ENCODE measurements at regions not wholly inside any gene's neighbourhood (a gene's known extent, or its start where the extent isn't known, plus 50 kb on each side); places are given as distances from the start of the nearest gene placed in this dataset.

DNA sequence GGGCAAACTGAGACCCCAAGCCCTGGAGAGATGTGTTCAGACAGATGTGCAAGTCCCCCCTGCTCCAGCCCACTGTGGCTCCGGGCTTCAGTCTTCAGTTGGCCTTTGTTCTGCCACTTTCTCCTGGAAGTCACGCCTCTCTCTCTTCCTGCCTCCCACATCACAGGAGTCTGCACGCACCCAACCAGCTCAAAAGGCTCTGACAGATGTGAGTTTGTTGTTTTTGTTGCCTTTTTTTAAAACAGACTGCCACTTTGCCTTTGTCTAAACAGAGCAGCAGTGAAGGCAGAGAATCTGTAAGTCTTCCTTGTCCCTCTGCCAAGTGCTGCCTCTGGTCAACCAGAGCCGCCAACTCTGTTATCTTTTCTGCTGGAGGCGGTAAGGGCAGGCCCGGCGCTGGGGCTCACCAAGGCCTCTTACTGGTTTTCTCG, 149.7 kb downstream of the TFAP2C start:
- TF ChIP-seq EP300 (IDR thresholded peaks at IDR 0.05; ENCODE audit: borderline replicate concordance) = no peak
- TF ChIP-seq TAF1 (IDR thresholded peaks at IDR 0.05; ENCODE audit: low read depth) = no peak
- TF ChIP-seq CEBPB (IDR thresholded peaks at IDR 0.05) = no peak
- TF ChIP-seq RAD21 (IDR thresholded peaks at IDR 0.05; ENCODE audit: low read depth) = no peak
- TF ChIP-seq TEAD4 (IDR thresholded peaks at IDR 0.05) = no peak
- TF ChIP-seq CREB1 (IDR thresholded peaks at IDR 0.05; ENCODE audit: low read depth) = no peak
- no peak for TF ChIP-seq FOXM1 (IDR thresholded peaks at IDR 0.05; ENCODE audit: borderline replicate concordance, low read depth)
- TF ChIP-seq, protein P1, sequence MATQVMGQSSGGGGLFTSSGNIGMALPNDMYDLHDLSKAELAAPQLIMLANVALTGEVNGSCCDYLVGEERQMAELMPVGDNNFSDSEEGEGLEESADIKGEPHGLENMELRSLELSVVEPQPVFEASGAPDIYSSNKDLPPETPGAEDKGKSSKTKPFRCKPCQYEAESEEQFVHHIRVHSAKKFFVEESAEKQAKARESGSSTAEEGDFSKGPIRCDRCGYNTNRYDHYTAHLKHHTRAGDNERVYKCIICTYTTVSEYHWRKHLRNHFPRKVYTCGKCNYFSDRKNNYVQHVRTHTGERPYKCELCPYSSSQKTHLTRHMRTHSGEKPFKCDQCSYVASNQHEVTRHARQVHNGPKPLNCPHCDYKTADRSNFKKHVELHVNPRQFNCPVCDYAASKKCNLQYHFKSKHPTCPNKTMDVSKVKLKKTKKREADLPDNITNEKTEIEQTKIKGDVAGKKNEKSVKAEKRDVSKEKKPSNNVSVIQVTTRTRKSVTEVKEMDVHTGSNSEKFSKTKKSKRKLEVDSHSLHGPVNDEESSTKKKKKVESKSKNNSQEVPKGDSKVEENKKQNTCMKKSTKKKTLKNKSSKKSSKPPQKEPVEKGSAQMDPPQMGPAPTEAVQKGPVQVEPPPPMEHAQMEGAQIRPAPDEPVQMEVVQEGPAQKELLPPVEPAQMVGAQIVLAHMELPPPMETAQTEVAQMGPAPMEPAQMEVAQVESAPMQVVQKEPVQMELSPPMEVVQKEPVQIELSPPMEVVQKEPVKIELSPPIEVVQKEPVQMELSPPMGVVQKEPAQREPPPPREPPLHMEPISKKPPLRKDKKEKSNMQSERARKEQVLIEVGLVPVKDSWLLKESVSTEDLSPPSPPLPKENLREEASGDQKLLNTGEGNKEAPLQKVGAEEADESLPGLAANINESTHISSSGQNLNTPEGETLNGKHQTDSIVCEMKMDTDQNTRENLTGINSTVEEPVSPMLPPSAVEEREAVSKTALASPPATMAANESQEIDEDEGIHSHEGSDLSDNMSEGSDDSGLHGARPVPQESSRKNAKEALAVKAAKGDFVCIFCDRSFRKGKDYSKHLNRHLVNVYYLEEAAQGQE (IDR thresholded peaks at IDR 0.05; ENCODE audit: low read depth) = no peak
- no peak for TF ChIP-seq ZBTB7A (IDR thresholded peaks at IDR 0.05; ENCODE audit: low read depth)
- no peak for TF ChIP-seq EGR1 (IDR thresholded peaks at IDR 0.05)
- TF ChIP-seq, protein P2, sequence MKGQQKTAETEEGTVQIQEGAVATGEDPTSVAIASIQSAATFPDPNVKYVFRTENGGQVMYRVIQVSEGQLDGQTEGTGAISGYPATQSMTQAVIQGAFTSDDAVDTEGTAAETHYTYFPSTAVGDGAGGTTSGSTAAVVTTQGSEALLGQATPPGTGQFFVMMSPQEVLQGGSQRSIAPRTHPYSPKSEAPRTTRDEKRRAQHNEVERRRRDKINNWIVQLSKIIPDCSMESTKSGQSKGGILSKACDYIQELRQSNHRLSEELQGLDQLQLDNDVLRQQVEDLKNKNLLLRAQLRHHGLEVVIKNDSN (IDR thresholded peaks at IDR 0.05) = no peak
- TF ChIP-seq YY1 (IDR thresholded peaks at IDR 0.05; ENCODE audit: low read depth) = no peak
- no peak for TF ChIP-seq NFIC (IDR thresholded peaks at IDR 0.05)
- TF ChIP-seq, protein P3, sequence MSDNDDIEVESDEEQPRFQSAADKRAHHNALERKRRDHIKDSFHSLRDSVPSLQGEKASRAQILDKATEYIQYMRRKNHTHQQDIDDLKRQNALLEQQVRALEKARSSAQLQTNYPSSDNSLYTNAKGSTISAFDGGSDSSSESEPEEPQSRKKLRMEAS (IDR thresholded peaks at IDR 0.05) = no peak
- TF ChIP-seq TCF12 (IDR thresholded peaks at IDR 0.05; ENCODE audit: low read depth) = no peak

DNA sequence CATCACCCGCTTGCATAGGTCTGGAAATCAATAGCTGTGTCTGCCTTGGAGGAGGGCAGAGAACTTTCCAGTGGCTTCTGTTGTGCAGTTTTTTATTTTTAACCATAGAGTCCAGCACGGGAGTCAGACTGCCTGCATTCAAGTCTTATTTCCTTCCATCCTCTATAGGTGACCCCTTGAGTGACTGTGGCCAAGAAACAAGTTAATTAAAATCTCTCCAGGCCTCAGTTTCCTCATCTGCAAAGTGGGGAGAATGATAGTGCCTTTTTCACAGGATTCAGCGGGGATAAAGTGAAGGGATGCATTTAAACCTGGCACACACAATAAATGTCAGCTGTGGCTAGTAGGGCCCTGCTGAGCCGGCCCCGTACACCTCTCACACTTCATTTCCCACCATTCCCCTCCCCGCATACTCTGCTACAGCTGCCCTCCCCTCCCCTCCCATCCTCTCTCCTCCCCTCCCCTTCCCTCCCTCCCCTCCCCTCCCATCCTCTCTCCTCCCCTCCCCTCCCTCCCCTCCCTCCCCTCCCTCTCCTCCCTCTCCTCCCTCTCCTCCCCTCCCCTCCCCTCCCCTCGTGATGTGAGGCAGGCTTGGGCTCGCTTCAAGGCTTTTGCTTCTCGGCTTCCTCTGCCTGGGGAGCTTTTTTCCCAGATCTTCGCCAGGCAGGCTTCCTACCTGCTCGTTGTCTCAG, 150.5 kb downstream of the TFAP2C start:
- TF ChIP-seq EGR1 (IDR thresholded peaks at IDR 0.05) (no peak), ZBTB7A (IDR thresholded peaks at IDR 0.05; ENCODE audit: low read depth) (no peak), TEAD4 (IDR thresholded peaks at IDR 0.05) (no peak), NFIC (IDR thresholded peaks at IDR 0.05) (no peak), EP300 (IDR thresholded peaks at IDR 0.05; ENCODE audit: borderline replicate concordance) (no peak), RAD21 (IDR thresholded peaks at IDR 0.05; ENCODE audit: low read depth) (no peak), CREB1 (IDR thresholded peaks at IDR 0.05; ENCODE audit: low read depth) (no peak), FOXM1 (IDR thresholded peaks at IDR 0.05; ENCODE audit: borderline replicate concordance, low read depth) (no peak), TCF12 (IDR thresholded peaks at IDR 0.05; ENCODE audit: low read depth) (no peak), CEBPB (IDR thresholded peaks at IDR 0.05) (no peak), TAF1 (IDR thresholded peaks at IDR 0.05; ENCODE audit: low read depth) (no peak), YY1 (IDR thresholded peaks at IDR 0.05; ENCODE audit: low read depth) (no peak)
- TF ChIP-seq, protein P3 (IDR thresholded peaks at IDR 0.05) = no peak
- TF ChIP-seq, protein P1 (IDR thresholded peaks at IDR 0.05; ENCODE audit: low read depth) = no peak
- TF ChIP-seq, protein P2 (IDR thresholded peaks at IDR 0.05) = no peak

DNA sequence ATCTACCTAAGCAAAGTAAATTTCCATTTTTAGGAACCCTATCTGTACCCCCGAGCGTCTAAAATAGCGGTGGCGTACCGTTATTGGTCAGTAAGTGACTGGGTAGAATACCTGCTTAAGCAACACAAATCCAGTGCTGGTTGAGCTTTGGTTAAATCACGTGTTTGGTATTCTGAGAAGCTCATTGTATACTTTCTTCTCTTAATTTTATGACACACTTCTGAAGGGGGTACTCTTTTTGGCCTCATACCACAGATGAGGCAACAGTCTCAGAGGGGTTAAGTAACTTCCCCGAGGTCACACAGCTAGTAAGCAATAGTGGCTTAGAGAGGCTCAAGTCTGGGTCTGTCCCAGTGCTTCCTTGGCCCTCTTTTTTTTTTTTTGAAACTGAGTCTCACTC, 151.2 kb downstream of the TFAP2C start:
- TF ChIP-seq NFIC (IDR thresholded peaks at IDR 0.05) = no peak
- TF ChIP-seq EGR1 (IDR thresholded peaks at IDR 0.05) = no peak
- no peak for TF ChIP-seq TAF1 (IDR thresholded peaks at IDR 0.05; ENCODE audit: low read depth)
- no peak for TF ChIP-seq TEAD4 (IDR thresholded peaks at IDR 0.05)
- TF ChIP-seq, protein P2 (IDR thresholded peaks at IDR 0.05) = no peak
- TF ChIP-seq TCF12 (IDR thresholded peaks at IDR 0.05; ENCODE audit: low read depth) = no peak
- TF ChIP-seq CREB1 (IDR thresholded peaks at IDR 0.05; ENCODE audit: low read depth) = no peak
- TF ChIP-seq, protein P3 (IDR thresholded peaks at IDR 0.05) = no peak
- TF ChIP-seq EP300 (IDR thresholded peaks at IDR 0.05; ENCODE audit: borderline replicate concordance) = no peak
- TF ChIP-seq RAD21 (IDR thresholded peaks at IDR 0.05; ENCODE audit: low read depth) = no peak
- TF ChIP-seq FOXM1 (IDR thresholded peaks at IDR 0.05; ENCODE audit: borderline replicate concordance, low read depth) = no peak
- no peak for TF ChIP-seq YY1 (IDR thresholded peaks at IDR 0.05; ENCODE audit: low read depth)
- TF ChIP-seq, protein P1 (IDR thresholded peaks at IDR 0.05; ENCODE audit: low read depth) = no peak
- TF ChIP-seq CEBPB (IDR thresholded peaks at IDR 0.05) = no peak
- no peak for TF ChIP-seq ZBTB7A (IDR thresholded peaks at IDR 0.05; ENCODE audit: low read depth)

All from Ishikawa (cell line).